ENCODE measurements at regions not wholly inside any gene's neighbourhood (a gene's known extent, or its start where the extent isn't known, plus 50 kb on each side); places are given as distances from the start of the nearest gene placed in this dataset.
A peak's percentile ranks its signal among the peaks of the same experiment; 100 is the strongest.

DNA sequence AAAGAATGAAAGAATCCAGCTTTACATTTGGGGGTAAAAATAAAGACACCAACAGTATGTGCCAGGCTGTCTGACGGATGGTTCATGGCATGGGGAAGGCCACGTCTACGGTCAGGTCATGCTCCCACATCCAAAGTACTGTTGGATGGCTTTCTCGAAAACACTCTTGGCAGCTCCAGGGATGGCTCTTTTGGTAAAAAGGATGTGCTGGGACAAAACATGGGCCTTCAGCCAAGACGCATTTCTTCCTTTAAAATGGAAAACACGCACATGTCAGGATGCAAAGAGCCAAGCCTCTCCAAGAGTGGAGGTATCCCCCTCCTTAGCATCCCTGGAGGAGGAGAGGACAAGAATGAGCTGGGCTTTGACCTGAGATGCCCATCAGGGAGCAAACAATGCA lies 376.5 kb upstream of the KLHL29 start:
- DNase-seq, result no peak
- in situ Hi-C loops (cut with HindIII; ENCODE audit: low pct_ligation_motif_present, low pct_unique_long_range_greater_than_20kb, low sequenced_read_pairs), result no loop called here

DNA sequence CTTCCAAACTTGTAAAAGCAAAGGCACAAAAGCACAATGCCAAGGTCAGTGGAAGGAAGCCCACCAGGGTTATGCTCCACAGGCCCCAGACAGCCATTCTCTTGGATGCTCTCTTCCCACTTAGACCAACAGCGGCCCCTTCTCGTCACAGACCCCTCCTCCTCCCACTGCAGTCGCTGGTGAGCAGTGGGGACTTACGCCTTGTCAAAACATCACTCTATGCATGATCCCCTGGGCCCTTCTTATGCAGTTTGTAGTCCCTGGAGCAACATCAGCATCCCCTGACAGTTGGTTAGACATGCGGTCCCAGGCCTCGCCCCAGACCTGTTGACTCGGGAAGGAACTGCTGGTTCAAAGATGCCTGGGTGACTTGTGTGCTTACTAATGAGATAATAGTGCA lies 376.0 kb upstream of the KLHL29 start:
- in situ Hi-C loops (cut with HindIII; ENCODE audit: low pct_ligation_motif_present, low pct_unique_long_range_greater_than_20kb, low sequenced_read_pairs), result no loop called here
- no peak for DNase-seq

DNA sequence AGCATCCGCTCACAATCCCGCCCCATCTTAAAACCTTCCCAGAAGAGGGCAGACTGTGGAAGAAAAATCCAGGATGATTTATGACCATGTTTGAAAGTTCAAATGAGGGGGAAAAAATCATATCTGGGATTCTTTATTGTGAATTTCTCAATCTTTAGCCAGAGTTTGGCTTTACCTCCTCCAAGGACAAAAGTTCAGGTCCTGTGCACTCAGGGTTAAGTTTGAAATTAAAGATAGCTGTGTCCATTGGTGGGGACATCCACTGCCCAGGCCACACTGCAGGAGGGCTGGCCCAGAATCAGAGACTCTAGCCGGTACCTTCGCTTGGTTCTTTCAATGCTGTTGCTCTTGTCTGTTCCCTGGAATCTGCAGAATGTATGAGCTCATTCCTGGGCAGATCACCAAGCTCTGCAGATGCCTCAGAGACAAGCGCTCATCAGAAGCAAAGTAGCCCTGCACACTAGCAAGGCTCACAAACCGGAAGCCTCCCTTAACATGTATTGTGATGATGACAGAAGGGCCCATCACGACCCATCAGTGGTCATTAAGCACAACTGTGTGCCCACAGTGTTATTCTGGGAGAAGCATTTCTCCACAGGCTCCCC lies 375.3 kb upstream of the KLHL29 start:
- DNase-seq, result peak; percentile 51
- in situ Hi-C loops (cut with HindIII; ENCODE audit: low pct_ligation_motif_present, low pct_unique_long_range_greater_than_20kb, low sequenced_read_pairs), result no loop called here

DNA sequence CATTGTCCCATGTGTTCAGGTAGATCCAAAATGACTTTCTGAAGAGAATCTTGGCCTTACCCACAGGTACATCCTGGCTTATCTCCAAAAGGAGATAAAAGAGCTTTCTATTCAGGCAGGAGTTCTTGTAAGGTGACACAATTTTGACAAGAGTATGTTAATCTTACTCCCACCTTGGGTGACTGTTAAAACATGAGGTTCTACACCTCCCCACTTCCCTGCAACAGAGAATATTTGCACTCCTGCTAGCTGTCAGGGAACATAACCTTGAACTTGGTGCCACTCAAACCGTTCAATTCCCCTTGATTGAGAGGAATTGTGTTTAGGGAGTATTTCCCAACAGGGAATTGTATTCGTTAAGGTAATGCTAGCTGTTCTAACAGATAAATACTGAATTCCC lies 372.5 kb upstream of the KLHL29 start:
- DNase-seq, result no peak
- in situ Hi-C loops (cut with HindIII; ENCODE audit: low pct_ligation_motif_present, low pct_unique_long_range_greater_than_20kb, low sequenced_read_pairs), result no loop called here

DNA sequence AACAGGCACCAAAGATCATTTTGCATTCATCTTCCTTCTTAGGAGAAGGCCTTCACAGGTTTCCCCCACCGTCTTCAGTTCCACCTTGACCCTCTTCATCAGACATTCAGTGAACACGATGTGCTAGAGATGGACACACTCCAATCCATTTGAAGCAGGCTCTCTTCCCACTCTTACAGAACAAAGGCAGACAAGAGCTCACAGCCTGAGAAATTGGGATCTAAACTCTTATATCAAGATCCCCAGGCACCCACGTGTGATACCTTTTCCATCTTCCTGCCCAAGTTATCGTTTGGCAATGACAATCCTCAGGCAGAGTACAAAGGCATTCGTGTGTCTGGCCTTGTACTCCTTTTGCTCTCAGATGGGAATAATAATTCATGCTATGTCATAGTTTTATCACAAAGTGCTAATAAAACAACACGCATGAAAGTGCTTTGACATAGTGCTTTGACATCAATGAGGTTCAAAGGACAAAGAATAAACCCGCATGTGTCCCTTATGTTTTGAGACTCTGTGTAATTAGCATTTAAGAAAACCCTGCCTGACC lies 369.3 kb upstream of the KLHL29 start:
- in situ Hi-C loops (cut with HindIII; ENCODE audit: low pct_ligation_motif_present, low pct_unique_long_range_greater_than_20kb, low sequenced_read_pairs), result no loop called here

DNA sequence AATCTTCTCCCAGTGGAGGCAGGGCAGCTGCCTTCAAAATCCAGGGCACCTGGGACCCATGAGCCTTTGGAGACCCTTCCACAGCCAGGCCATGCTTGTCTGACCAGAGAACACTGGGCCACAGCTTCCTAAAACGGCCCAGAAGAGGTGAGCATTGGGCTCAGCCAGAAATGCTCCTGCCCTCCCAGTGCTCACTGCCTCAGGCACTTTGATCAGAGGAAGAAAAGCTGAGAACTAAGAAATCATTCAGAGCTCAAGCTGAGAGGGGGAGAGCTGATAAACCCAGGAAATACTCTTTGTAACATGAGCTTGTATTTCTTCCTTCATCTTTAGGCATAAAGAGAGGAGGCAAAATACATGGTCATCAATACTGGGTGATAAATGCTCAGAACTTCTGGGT lies 365.5 kb upstream of the KLHL29 start:
- DNase-seq, result no peak
- in situ Hi-C loops (cut with HindIII; ENCODE audit: low pct_ligation_motif_present, low pct_unique_long_range_greater_than_20kb, low sequenced_read_pairs), result no loop called here

More for the DNA sequence above, 369.3 kb upstream of the KLHL29 start:
- DNase-seq, result no peak

DNA sequence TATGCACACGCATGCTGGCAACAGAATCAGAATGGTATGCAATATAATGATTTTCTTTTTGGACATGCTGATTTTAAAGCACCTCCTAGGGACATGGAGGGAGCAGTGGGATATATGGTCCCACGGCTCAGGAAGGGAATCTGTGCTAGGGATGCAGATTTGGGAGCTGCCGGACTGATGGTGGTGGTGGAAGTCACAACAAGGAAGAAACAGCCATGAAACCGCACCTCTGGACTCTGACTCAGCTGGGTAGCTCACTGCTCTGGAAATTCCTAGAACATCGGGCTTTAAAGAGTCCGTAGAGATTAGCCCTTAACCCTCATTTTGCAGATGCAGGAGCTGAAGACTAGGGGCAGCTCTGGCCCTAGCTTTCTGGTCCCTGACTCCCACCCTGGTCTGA lies 364.3 kb upstream of the KLHL29 start:
- in situ Hi-C loops (cut with HindIII; ENCODE audit: low pct_ligation_motif_present, low pct_unique_long_range_greater_than_20kb, low sequenced_read_pairs), result no loop called here
- no peak for DNase-seq

DNA sequence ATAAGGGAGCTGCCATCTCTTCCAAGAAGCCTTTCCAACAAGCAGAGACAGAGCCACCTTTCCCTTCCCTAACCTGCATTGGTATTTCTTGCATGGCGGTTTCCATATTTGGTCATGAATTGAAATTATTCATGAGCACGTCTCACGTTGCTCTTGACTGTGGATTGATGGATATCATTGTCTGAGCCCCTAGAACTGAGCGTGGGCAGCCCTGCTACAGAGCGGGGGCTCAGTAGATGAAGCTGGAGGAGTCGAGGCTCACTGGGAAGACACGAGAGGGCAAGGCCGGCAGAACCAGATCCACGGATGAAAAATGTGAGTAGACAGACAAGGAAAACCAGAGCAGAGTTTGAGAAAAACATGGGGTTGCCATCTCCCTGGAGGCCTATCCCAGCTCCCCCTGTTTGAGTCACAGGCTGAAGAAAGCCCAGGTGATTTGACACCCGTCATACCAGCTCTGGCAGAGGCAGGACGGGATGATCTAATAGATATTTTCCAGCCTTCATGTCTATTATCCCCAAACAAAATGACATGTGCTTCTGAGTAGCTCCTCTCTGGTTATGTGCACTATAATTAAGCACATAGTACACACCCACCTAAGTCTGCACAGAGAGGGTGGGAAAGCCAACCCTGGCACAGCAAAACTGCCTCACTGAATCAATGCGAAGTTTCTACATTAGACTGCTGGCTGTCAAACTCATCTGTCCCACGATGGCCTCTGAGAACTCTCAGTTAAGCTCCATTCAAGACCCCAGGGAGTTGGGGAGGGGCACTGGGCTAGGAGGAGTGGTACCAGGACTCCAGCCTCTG lies 363.5 kb upstream of the KLHL29 start:
- no peak for DNase-seq
- in situ Hi-C loops (cut with HindIII; ENCODE audit: low pct_ligation_motif_present, low pct_unique_long_range_greater_than_20kb, low sequenced_read_pairs), result no loop called here

DNA sequence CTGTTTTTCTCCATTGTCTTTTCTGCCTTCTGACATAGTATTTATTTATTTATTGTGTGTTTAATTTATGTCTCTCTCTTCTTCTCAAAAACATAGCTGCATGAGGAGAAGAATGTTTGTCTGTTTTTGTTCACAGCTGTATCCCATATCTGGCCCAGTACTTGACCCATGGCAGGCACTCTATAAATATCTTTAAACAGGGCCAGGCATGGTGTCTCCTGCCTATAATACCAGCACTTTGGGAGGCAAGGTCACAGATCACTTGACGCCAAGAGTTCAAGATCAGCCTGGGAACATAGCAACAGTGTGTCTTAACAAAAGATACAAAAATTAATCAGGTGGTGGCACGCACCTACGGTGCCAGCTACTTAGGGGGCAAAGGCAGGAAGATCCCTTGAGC lies 361.3 kb upstream of the KLHL29 start:
- in situ Hi-C loops (cut with HindIII; ENCODE audit: low pct_ligation_motif_present, low pct_unique_long_range_greater_than_20kb, low sequenced_read_pairs), result no loop called here
- no peak for DNase-seq

DNA sequence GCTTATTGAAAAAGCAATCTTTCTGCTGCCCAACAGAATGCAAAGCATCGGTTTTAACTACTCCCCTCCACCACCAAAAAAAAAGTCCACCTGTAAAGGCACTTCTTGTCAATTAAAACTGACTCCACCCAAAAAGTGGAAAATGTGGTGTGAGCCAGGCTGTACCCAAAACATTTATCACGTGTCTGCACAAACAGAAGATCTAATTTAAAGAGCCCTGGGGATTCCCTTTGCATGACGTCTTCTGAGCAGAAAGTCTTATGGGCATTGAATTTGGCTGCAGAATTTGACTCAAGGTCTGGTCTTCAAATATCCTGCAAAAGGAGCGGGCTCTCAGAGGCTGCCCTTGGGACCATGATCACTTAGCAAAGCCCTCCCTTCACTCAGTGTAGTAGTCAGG lies 358.3 kb upstream of the KLHL29 start:
- in situ Hi-C loops (cut with HindIII; ENCODE audit: low pct_ligation_motif_present, low pct_unique_long_range_greater_than_20kb, low sequenced_read_pairs), result no loop called here
- no peak for DNase-seq

DNA sequence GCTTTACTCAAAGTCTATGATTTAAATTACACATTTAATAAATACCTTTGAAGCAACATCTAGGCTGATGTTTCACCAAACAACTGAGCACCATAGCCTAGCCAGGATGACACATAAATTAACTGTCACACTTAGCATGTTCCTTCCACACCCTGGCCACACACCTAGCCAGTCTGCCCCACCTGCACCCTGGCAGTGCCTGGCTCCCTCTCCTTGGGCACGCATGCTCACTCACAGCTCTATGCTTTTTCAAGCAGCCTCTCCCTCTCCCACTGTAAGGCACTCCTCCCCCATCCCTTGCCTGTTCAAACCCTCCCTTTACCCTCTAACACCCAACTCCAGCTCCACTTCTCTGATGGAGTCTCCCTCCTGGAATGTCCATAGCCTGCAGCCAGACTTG lies 357.6 kb upstream of the KLHL29 start:
- in situ Hi-C loops (cut with HindIII; ENCODE audit: low pct_ligation_motif_present, low pct_unique_long_range_greater_than_20kb, low sequenced_read_pairs), result no loop called here
- no peak for DNase-seq

DNA sequence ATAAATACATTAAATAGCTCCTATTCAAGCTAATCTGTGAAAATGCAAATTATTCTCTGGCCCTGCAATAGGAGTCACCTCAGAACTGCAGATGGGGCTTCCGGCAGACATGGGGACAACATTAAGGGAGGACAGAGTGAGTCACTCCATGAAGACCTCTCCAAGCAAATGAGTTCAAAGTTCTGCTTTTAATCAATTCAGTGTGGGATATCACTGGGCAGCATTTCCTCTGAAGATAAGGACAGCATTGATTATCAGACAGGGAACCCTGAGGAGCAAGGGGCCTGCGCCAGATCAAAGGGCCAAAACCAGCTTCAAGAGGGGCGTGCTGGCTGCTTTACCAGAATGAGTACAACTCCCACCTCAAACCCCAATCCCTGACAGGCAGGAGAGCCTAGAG lies 356.9 kb upstream of the KLHL29 start:
- DNase-seq, result no peak
- in situ Hi-C loops (cut with HindIII; ENCODE audit: low pct_ligation_motif_present, low pct_unique_long_range_greater_than_20kb, low sequenced_read_pairs), result no loop called here

DNA sequence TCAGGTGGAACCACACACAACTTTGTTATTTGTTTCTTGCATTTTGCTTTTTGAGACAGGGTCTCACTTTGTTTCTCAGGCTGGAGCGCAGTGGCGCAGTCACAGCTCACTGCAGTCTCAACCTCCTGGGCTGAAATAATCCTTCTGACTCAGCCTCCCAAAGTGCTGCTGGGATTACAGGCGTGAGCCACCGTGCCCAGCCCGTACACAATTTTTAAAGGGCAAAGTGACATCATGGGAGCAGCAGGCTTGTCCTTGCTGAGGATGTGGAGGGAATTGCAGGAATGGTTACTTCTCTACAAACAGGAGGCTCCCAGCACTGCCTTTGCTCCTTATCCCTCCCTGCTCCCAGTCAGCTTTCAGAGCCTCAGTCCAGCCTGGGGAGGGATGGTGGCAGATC lies 355.9 kb upstream of the KLHL29 start:
- DNase-seq, result no peak
- in situ Hi-C loops (cut with HindIII; ENCODE audit: low pct_ligation_motif_present, low pct_unique_long_range_greater_than_20kb, low sequenced_read_pairs), result no loop called here

DNA sequence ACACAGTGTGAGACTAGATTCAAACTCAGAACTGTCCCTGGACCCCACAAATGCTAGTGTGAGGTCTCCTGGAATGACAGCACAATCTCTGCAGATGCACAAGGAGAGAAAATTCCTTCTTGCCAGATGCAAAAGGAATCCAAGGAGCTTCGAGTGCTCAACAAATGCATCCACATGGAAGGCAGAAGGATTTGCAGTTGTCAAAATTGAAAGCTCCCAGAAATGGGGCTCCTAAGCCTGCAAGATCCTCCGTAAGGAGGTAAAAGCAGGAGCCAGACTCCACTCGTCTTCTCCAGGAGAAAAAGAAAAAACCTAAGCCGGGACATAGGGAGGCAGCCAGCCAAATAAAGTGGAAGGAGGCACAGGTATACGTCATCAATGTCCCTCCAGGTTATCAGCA lies 355.0 kb upstream of the KLHL29 start:
- in situ Hi-C loops (cut with HindIII; ENCODE audit: low pct_ligation_motif_present, low pct_unique_long_range_greater_than_20kb, low sequenced_read_pairs), result no loop called here

DNA sequence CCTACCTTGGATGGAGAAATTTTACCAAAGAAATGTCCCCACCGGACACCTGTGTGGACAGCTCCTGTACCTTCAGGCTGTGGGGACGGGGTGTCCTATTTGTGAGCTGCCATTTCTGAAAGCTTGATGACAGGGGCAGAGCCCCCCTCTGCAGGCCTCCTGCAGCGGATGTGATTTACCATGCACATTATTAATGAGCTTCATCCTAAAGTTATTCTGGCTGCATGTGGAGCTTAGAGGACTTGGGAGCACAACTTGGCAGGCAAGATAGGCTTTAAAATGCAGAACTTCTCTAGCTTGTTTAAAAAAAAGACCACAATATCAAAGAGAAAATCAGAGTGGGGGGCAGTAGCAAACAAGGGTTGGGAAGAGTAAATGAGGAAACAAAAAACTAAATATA lies 350.0 kb upstream of the KLHL29 start:
- DNase-seq, result no peak
- in situ Hi-C loops (cut with HindIII; ENCODE audit: low pct_ligation_motif_present, low pct_unique_long_range_greater_than_20kb, low sequenced_read_pairs), result no loop called here

More for the DNA sequence above, 355.0 kb upstream of the KLHL29 start:
- no peak for DNase-seq

DNA sequence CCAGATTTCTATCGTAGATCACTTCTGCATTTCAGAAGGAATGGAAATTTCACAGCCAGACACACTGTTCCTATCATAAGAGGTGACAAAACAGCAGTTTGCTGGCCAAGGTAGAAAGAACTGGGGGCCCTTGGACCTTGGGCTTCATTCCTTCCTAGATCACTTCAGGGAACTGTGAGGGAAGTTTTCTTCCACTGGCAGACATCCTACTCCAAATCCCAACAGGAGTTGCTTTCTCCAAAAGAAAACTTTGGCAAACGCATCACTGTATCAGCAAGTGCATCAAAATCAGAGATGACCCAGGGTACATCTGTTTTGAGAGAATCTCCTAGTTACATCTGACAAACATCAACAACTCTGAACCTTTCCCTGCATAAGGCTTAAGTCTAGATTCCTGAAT lies 348.4 kb upstream of the KLHL29 start:
- in situ Hi-C loops (cut with HindIII; ENCODE audit: low pct_ligation_motif_present, low pct_unique_long_range_greater_than_20kb, low sequenced_read_pairs), result no loop called here
- no peak for DNase-seq

DNA sequence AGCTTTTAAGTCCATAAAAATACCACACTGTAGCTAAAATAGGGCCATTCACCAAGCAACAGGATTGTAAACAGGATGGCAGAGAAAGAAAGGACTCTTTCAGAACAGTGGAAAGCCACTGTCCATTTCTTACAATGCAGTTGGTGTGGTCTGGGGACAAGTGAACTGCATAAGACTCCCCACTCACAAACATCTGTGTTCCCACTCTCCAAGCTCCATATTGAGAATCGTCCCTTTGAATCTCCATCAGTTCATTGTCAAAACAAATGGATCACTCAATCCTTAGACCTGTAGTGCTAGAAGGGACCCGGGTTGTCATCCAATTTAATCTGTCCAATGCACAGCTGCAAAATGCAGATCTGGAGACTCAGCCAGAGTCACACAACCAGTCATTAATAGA lies 347.4 kb upstream of the KLHL29 start:
- DNase-seq, result no peak
- in situ Hi-C loops (cut with HindIII; ENCODE audit: low pct_ligation_motif_present, low pct_unique_long_range_greater_than_20kb, low sequenced_read_pairs), result no loop called here

DNA sequence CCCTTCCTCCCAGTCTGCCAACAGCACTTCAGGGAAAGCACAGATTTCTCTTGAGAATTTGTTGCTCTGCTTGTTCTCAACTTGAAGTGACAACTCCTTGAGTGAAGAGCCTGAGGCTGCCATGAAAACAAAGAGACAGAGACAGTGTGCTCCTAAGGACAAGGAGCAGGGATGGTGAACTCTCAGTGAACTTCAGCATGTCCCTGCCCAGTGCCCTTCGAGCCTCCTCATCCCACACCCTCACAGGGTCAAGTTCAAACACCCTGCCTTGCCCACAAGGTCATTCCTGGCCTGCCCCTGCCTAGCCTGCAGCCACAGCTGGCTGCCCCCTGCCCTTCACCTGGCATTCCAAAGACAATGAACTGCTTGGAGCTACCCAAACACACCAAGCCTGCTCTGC lies 343.5 kb upstream of the KLHL29 start:
- DNase-seq, result no peak
- in situ Hi-C loops (cut with HindIII; ENCODE audit: low pct_ligation_motif_present, low pct_unique_long_range_greater_than_20kb, low sequenced_read_pairs), result no loop called here

DNA sequence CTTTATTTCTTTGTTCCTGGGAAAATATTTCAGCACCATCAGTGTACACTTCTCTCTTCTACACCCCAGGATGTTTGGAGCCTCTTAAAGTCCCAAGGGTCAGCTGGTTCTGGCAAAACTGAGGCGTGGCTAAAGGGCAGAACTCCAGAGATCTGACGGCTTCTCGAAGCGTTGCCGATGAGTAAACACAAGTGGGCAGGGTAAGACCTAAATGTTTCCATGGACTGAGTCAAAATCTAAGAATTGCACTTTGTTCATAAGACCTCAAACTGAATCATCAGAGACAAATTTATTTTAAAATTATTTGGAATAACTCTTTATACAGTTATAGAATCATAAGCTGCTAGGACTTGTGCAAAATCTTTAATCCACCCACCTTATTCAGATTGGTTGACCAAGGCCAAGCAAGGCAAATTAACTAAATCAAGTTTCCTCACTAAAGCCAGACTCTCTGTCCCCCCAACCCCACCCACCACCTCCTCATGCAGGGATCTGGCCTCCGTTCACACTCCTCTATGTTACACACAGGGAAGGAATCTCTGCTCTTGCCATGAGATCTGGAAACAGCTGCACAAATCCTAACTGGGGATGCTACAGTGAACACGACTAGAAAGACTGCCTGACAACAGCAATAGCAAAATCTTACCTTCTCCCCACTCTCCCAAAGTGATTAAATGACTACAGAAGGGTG lies 342.6 kb upstream of the KLHL29 start:
- no peak for DNase-seq
- in situ Hi-C loops (cut with HindIII; ENCODE audit: low pct_ligation_motif_present, low pct_unique_long_range_greater_than_20kb, low sequenced_read_pairs), result no loop called here

DNA sequence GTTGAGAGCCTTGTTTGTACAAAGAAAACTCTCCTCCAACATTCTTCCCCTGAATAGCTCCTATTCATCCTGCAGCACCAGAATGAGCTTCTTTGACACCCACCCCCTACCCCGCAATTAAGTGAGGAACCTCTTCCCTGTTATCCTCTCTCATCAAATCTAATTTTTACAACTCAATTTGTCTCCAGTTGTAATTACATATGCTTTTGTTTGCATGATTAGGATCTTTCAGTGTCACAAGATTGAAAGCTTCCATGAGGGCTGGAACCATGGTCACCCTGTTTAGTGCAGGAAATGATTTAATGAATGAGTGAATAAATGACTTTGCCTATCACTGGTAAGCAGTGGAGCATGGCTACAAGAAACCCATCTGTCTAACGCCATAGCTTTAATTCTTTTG lies 334.6 kb upstream of the KLHL29 start:
- DNase-seq, result no peak
- in situ Hi-C loops (cut with HindIII; ENCODE audit: low pct_ligation_motif_present, low pct_unique_long_range_greater_than_20kb, low sequenced_read_pairs), result no loop called here

Measured in ACHN (cell line).